ENCODE measurements at regions not wholly inside any gene's neighbourhood (a gene's known extent, or its start where the extent isn't known, plus 50 kb on each side); places are given as distances from the start of the nearest gene placed in this dataset.

GRCh38 chr20:51249781-51250180 lies 226.9 kb upstream of the KCNG1 start:
- no peaks in the 10 kb centered on the region for H3K9me3 ChIP-seq (ENCODE audit: control insufficient read depth, low read depth, low read length)
- H3K36me3 ChIP-seq (ENCODE audit: control insufficient read depth in 2 of 2, extremely low read depth in 1 of 2, insufficient read depth in 2 of 2, low read length in 2 of 2) = no peaks in the 10 kb centered on the region
- H3K27ac ChIP-seq (ENCODE audit: control insufficient read depth, insufficient read depth, low read length) = no peak overlapping the region
- no peak overlapping the region for H2AFZ ChIP-seq (ENCODE audit: control insufficient read depth, low read length)
- H3K79me2 ChIP-seq (ENCODE audit: control insufficient read depth, insufficient read depth, low read length) = no peaks in the 10 kb centered on the region
- H3K4me2 ChIP-seq (ENCODE audit: control insufficient read depth, extremely low read depth, insufficient read depth, low read depth, low read length) = no peak overlapping the region
- no peaks in the 10 kb centered on the region for H3K27me3 ChIP-seq (ENCODE audit: control insufficient read depth, extremely low read depth, insufficient read depth, low read length)
- H3K9me1 ChIP-seq (ENCODE audit: control insufficient read depth, extremely low read depth, insufficient read depth, low read length) = no peaks in the 10 kb centered on the region
- no peak overlapping the region for H3K4me3 ChIP-seq (ENCODE audit: control insufficient read depth in 2 of 3, extremely low read depth in 1 of 3, insufficient read depth in 2 of 3, low read depth in 1 of 3, low read length in 3 of 3)
- H4K20me1 ChIP-seq (ENCODE audit: control insufficient read depth, extremely low read depth, insufficient read depth, low read length) = no peaks in the 10 kb centered on the region
- TF ChIP-seq, protein P1, sequence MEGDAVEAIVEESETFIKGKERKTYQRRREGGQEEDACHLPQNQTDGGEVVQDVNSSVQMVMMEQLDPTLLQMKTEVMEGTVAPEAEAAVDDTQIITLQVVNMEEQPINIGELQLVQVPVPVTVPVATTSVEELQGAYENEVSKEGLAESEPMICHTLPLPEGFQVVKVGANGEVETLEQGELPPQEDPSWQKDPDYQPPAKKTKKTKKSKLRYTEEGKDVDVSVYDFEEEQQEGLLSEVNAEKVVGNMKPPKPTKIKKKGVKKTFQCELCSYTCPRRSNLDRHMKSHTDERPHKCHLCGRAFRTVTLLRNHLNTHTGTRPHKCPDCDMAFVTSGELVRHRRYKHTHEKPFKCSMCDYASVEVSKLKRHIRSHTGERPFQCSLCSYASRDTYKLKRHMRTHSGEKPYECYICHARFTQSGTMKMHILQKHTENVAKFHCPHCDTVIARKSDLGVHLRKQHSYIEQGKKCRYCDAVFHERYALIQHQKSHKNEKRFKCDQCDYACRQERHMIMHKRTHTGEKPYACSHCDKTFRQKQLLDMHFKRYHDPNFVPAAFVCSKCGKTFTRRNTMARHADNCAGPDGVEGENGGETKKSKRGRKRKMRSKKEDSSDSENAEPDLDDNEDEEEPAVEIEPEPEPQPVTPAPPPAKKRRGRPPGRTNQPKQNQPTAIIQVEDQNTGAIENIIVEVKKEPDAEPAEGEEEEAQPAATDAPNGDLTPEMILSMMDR (optimal IDR thresholded peaks at IDR 0.05 in 1 of 3, IDR thresholded peaks at IDR 0.05 in 1 of 3, conservative IDR thresholded peaks at IDR 0.05 in 1 of 3; ENCODE audit: extremely low read depth in 1 of 3, insufficient read depth in 2 of 3, low read length in 3 of 3) = no peak
- TF ChIP-seq EZH2 (IDR thresholded peaks at IDR 0.05; ENCODE audit: low read length) = no peak
- H3K4me1 ChIP-seq (ENCODE audit: control insufficient read depth, extremely low read depth, insufficient read depth, low read length) = no peaks in the 10 kb centered on the region
- DNase-seq (ENCODE audit: low read depth, low spot score) = no peak
- no peak overlapping the region for H3K9ac ChIP-seq (ENCODE audit: control insufficient read depth, extremely low read depth, insufficient read depth, low read length)
- dilution Hi-C loops (cut with MboI; ENCODE audit: extremely low pct_ligation_motif_present, low sequenced_read_pairs) = no loop called here
- no peak for FAIRE-seq

GRCh38 chr20:51249215-51249614 lies 226.3 kb upstream of the KCNG1 start:
- H3K9ac ChIP-seq (ENCODE audit: control insufficient read depth, extremely low read depth, insufficient read depth, low read length) = no peak overlapping the region
- no peaks in the 10 kb centered on the region for H3K36me3 ChIP-seq (ENCODE audit: control insufficient read depth in 2 of 2, extremely low read depth in 1 of 2, insufficient read depth in 2 of 2, low read length in 2 of 2)
- H3K9me1 ChIP-seq (ENCODE audit: control insufficient read depth, extremely low read depth, insufficient read depth, low read length) = no peaks in the 10 kb centered on the region
- H3K4me2 ChIP-seq (ENCODE audit: control insufficient read depth, extremely low read depth, insufficient read depth, low read depth, low read length) = no peak overlapping the region
- H3K79me2 ChIP-seq (ENCODE audit: control insufficient read depth, insufficient read depth, low read length) = no peaks in the 10 kb centered on the region
- H3K4me3 ChIP-seq (ENCODE audit: control insufficient read depth in 2 of 3, extremely low read depth in 1 of 3, insufficient read depth in 2 of 3, low read depth in 1 of 3, low read length in 3 of 3) = no peak overlapping the region
- FAIRE-seq = no peak
- no peak overlapping the region for H2AFZ ChIP-seq (ENCODE audit: control insufficient read depth, low read length)
- H3K9me3 ChIP-seq (ENCODE audit: control insufficient read depth, low read depth, low read length) = no peaks in the 10 kb centered on the region
- no peaks in the 10 kb centered on the region for H3K4me1 ChIP-seq (ENCODE audit: control insufficient read depth, extremely low read depth, insufficient read depth, low read length)
- no peaks in the 10 kb centered on the region for H3K27me3 ChIP-seq (ENCODE audit: control insufficient read depth, extremely low read depth, insufficient read depth, low read length)
- no peak overlapping the region for H3K27ac ChIP-seq (ENCODE audit: control insufficient read depth, insufficient read depth, low read length)
- TF ChIP-seq, protein P1 (optimal IDR thresholded peaks at IDR 0.05 in 1 of 3, IDR thresholded peaks at IDR 0.05 in 1 of 3, conservative IDR thresholded peaks at IDR 0.05 in 1 of 3; ENCODE audit: extremely low read depth in 1 of 3, insufficient read depth in 2 of 3, low read length in 3 of 3) = no peak
- no peaks in the 10 kb centered on the region for H4K20me1 ChIP-seq (ENCODE audit: control insufficient read depth, extremely low read depth, insufficient read depth, low read length)
- dilution Hi-C loops (cut with MboI; ENCODE audit: extremely low pct_ligation_motif_present, low sequenced_read_pairs) = no loop called here
- DNase-seq (ENCODE audit: low read depth, low spot score) = no peak
